Fibroblast of the conjunctiva (primary cell): ENCODE measurements at regions not wholly inside any gene's neighbourhood (a gene's known extent, or its start where the extent isn't known, plus 50 kb on each side); places are given as distances from the start of the nearest gene placed in this dataset.
"Not testable (repeated sequence)": the region's sequence is repeated elsewhere in the genome, so short reads cannot be mapped to it uniquely, and the experiment has no call there.

Source experiments
- DNase-seq: peaks from one replicate; pipeline ENCODE4 v3.0.0-alpha.2; 2010; ENCODE audit warnings: low read depth

DNA sequence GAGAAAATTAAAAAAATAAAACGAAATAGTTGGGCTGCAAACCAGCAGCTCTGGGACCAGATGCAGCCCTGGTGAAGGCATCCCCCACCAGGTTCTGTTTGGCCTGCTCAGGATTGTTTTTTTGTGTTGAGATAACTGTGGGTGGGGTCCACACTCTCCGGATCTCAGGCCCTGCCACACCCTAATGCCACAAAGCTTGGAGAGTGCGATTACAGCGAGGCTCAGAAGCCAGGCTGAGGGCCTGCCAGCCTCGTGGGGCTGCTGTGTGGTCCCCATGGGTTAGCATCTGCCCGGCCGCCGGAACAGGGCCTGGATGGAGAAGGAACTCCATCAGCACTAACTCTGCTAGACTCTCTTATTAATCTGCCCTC is 290.8 kb upstream of the PLGLB2 start:
- not testable (repeated sequence) for DNase-seq

DNA sequence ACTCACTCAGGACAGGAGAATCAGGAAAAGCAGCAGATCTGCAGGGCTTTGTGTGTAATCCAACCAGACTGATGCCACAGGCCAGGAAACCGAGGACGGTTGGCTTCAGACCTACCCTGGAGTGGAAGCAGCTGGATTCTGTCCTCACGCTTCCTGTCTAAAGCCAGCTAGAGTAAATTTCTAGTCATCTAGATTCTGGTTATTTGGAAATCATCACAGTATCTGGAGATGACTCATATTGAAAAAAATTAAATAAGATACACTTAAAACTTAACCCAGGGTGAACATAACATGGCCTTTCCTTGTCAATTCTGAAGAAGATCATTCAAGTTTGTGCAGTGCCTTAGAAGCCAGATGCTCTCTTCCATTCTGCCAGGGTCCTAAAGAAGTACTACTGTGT is 288.9 kb upstream of the PLGLB2 start:
- DNase-seq: not testable (repeated sequence)

DNA sequence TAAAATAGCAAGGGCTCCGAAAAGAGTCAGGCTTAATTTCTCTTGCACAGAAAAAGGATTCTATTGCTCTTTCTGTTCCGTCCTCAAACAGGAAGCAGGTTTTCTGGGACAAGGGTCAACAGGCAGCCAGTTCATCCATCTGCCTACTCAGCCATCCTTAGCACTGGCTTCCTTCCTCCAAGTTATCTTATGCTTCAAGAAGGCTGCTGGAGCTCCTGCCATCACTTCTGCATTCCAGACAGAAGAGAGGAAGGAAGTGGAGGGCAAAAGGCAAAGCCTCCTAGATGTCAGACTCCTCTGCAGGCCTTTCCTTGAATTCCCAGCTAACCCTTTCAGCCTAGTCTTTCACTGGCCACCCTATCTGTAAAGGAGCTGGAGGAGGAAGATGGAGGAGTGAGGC is 287.8 kb upstream of the PLGLB2 start:
- not testable (repeated sequence) for DNase-seq

DNA sequence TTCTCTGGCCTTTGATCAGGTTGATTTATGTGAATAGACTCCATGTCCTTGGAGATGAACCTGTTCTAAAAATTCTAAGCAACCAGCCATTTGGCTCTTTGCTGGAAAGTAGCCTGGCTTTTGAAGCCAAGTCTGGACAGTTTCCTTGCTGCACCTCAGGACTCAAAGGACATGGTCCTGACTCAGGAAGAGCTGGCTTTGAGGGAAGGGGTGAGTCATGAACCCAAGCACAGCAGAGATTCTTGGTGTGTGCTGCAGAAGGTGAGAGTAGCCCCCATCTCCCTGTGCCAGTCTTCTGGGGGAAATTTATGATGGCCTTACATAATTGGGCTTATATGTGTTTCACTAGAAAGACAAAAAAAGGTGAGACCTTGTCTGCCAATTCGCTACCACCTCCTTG is 287.2 kb upstream of the PLGLB2 start:
- DNase-seq: not testable (repeated sequence)

GRCh38 chr2:87461671-87462070 is 286.2 kb upstream of the PLGLB2 start:
- not testable (repeated sequence) for DNase-seq

- DNase-seq: not testable (repeated sequence)
These were observed 283.7 kb upstream of the PLGLB2 start for GRCh38 chr2:87464219-87464618.

DNA sequence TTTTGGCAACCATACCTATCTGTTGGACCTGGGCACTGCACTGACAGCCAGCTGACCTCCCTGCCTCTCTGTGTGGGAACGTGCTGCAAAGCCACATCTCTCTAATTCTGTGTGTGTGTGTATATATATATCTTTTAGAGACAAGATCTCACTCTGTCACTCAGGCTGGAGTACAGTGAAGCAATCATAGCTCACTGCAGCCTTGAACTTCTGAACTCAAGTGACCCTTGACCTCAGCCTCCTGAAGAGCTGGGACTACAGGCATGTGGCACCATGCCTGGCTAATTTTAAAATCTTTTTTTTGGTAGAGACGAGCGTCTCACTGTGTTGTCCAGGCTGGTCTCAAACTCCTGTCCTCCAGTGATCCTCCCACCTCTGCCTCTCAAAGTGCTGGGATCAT is 282.2 kb upstream of the PLGLB2 start:
- not testable (repeated sequence) for DNase-seq

DNA sequence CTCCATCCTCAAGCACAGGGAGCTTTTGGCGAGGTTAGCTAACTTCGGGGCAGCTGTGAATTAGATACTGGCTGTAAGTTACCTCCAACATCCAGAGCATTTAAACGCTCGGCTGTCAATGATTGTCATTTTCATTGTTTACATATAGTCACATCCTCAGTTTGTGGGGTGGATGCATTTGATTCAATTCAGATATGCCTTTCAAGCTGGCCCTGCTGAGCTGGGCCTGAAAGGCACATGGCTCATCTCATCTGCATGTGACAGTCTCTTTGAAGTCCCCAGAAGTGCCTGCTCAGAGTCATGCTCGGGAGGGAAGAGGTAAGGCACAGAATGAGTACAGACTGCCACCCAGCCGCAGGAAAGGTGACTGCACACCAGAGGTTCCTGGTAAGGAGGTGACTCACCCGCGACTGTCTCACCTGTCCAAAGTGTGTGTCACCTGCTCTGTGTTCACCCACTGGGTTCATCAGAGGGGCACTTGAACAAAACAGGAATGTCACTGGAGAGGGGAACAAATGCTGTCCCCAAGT is 281.2 kb upstream of the PLGLB2 start:
- DNase-seq: not testable (repeated sequence)

- not testable (repeated sequence) for DNase-seq
These were observed 279.4 kb upstream of the PLGLB2 start for GRCh38 chr2:87468429-87468981.

DNA sequence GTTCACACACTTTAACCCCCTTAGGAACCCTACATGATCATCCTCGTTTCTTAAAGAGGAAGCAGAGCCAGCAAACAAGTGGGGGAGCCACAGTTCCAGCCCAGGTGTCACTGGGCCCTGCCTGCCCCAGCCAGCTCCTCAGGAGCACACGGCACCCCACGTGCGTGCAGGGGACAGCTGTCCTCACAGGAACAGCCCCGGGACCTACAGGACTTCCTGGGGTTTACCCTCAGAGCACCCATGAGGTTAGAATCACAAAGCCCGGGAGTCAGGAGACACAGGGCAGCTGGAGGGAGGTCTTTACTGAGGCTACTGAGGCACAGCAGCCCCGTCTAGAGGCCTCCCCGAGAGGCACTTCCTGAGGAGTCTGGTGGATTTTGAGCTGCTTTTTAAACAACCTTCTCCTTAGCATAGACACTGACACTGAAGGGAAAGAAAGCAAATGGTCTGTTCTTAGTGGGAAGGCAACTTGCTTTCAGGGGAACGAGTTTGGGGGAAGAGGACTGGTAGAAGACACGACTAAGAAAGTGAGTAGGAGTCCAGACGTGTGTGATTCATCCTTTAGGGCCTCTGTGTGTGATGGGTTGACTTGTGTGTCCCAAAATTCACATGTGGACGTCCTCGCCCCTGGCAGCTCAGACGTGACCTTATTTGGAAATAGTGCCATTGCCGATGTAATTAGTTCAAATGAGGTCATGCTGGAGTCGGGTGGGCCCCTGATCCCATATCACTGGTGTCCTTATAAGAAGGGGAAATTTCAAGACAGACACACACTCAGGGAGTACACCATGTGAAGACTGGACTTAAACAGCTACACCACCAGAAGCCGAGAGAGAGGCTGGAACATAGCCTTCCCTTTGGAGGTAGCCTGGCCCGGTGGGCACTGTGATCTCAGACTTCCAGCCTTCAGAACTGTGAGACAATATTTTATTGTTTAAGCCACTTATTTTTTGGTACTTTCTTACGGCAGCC is 278.4 kb upstream of the PLGLB2 start:
- DNase-seq: not testable (repeated sequence)

- not testable (repeated sequence) for DNase-seq
These were observed 277.2 kb upstream of the PLGLB2 start for GRCh38 chr2:87470381-87471380.

GRCh38 chr2:87471478-87471877 is 276.4 kb upstream of the PLGLB2 start:
- not testable (repeated sequence) for DNase-seq

DNA sequence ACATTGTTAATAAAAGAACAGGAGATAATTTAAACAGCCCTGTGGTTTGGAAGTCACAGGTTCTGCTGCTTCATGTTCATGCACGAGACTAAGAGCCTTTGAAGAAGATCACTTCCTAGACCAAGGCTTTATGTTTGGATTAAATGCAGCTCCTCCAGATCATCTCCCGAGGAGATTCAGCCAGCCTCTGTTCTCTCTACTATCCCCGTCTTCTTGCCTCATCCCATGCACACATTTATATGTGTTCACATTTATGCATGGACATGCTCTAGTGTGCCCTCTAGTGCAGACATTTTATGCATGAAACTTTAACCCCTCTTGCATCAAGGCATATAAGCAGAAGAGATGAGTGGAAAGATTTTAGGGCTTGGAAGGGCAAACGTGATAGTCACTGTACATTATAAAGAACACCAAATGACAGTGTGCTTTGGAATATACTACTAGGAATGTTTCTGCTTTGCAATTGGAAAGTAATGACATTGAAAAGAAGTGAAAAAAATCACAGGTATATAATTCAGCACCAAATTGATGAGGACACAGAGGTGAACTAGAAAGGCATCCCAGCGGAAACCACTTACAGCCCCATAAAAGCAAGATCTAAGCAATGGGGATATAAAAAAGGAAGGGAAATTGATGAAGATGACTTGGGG is 271.5 kb upstream of the PLGLB2 start:
- not testable (repeated sequence) for DNase-seq

- DNase-seq: not testable (repeated sequence)
These were observed 271.0 kb upstream of the PLGLB2 start for GRCh38 chr2:87476936-87477335.

- not testable (repeated sequence) for DNase-seq
These were observed 270.0 kb upstream of the PLGLB2 start for GRCh38 chr2:87477669-87478428.

- DNase-seq: not testable (repeated sequence)
These were observed 269.0 kb upstream of the PLGLB2 start for GRCh38 chr2:87478911-87479310.

DNA sequence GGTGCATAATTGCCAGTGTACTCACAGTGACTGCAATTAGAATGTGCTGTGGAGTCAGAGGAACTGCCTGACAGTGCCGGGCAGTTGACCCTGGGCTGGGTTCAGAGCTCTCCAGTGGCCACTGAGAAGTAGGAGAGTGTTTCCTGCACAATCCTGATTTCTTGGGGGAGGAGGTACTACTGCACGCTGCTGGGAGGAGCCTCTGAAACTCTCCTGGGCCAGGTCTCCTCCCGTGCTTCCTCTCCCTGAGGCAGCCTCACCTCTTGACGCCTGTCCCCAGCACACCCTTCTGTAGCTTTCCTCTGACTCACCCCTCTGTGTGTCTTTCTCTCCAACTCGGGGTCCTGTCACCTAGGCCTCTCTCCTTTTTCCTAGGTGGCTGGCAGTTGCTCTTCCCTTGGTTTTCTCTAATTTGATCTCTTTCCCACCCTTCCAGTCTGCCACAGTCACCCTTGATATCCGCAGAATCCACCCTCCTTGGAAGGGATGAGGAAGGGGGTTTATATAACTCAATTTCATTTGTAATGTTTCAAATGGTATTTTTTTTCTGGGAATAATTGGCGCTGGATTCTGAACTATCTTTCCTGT is 264.7 kb upstream of the PLGLB2 start:
- not testable (repeated sequence) for DNase-seq

GRCh38 chr2:87484363-87484762 is 263.5 kb upstream of the PLGLB2 start:
- DNase-seq: not testable (repeated sequence)

DNA sequence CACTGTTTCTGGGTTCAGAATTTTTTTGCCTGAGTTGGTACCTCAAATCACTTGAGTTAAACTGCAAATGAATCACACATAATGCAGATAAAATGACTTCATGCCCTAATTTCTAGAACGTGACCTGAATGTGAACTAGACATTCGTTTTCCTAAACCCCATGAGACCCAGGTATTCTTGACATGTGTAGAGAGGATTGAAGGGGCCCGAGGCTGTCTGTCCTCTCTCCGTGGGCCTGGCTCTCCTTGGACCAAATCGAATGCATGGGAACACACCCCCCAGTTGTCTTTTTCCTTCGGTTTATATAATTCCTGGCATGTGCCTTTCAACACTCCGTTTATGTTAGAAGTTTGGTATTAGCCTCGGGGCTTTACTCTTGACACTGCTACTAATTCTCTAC is 262.4 kb upstream of the PLGLB2 start:
- not testable (repeated sequence) for DNase-seq

DNA sequence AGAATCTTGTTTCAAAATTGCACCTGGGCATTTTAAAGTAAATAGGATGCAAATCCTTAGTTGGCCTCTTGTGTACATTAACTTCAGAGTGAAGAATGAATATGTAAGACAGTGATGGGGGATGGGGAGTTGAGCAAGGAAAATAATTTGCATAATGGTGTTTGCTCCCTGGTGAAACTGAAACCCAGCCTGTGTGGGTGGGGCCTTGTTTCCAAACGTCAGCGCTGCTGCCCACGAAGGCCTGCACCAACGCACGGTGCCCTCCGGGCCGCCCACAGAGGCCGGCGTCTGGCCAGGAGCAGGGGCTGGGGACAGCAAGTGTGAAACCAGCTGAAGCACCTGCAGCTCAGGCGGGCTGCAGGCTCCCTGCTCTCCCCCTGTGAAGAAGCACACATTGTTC is 262.0 kb upstream of the PLGLB2 start:
- not testable (repeated sequence) for DNase-seq
